ENCODE measurements at regions not wholly inside any gene's neighbourhood (a gene's known extent, or its start where the extent isn't known, plus 50 kb on each side); places are given as distances from the start of the nearest gene placed in this dataset.

- H4K20me1 ChIP-seq (ENCODE audit: insufficient read depth) = no peaks in the 10 kb centered on the region
- TF ChIP-seq EP300 (conservative IDR thresholded peaks at IDR 0.05; ENCODE audit: poor library complexity, severe bottlenecking) = peak; percentile 88
- no peak for TF ChIP-seq EZH2 (IDR thresholded peaks at IDR 0.05; ENCODE audit: borderline replicate concordance, insufficient read depth, low read length, poor library complexity, severe bottlenecking)
- no peak for TF ChIP-seq TAF1 (IDR thresholded peaks at IDR 0.05; ENCODE audit: low read depth)
- TF ChIP-seq POLR2AphosphoS5 (IDR thresholded peaks at IDR 0.05) = peak; percentile 71
Observed at GRCh38 chr2:6215053-6215452, 522.9 kb downstream of the SOX11 start.

GRCh38 chr2:6216234-6216633 is 524.0 kb downstream of the SOX11 start:
- no peaks in the 10 kb centered on the region for H3K9me2 ChIP-seq (ENCODE audit: insufficient read depth, low read length)
- no peak for TF ChIP-seq CTCF (IDR thresholded peaks at IDR 0.05; ENCODE audit: poor library complexity, severe bottlenecking)
- TF ChIP-seq REST (IDR thresholded peaks at IDR 0.05; ENCODE audit: borderline replicate concordance) = no peak
- H2AFZ ChIP-seq (ENCODE audit: low read depth, low read length) = no peak overlapping the region
- no peaks in the 10 kb centered on the region for H4K20me1 ChIP-seq (ENCODE audit: insufficient read depth)
- no peak overlapping the region for H3K4me2 ChIP-seq (ENCODE audit: low read length)
- no peaks in the 10 kb centered on the region for H3K36me3 ChIP-seq (ENCODE audit: insufficient read depth, low read length)
- H3K4me3 ChIP-seq (ENCODE audit: low read length) = no peak overlapping the region
- no peaks in the 10 kb centered on the region for H3K9me3 ChIP-seq (ENCODE audit: low read length)
- no peaks in the 10 kb centered on the region for H3F3A ChIP-seq (ENCODE audit: insufficient read depth, low read length, poor library complexity, severe bottlenecking)
- no peaks in the 10 kb centered on the region for H3K79me2 ChIP-seq (replicated peaks; ENCODE audit: insufficient read depth, low read length)
- H3K27ac ChIP-seq (ENCODE audit: low read length) = no peak overlapping the region
- H3K27me3 ChIP-seq (ENCODE audit: insufficient read depth, low read depth, low read length) = no peaks in the 10 kb centered on the region
- no peak overlapping the region for H3K9ac ChIP-seq (ENCODE audit: low read length)

More at GRCh38 chr2:6215053-6215452, 522.9 kb downstream of the SOX11 start:
- no peak overlapping the region for H2AFZ ChIP-seq (ENCODE audit: low read depth, low read length)
- peak overlapping the region; percentile 79 for H3K27ac ChIP-seq (ENCODE audit: low read length)
- no peaks in the 10 kb centered on the region for H3K36me3 ChIP-seq (ENCODE audit: insufficient read depth, low read length)
- H3K4me2 ChIP-seq (ENCODE audit: low read length) = peak overlapping the region; percentile 31
- H3K9me2 ChIP-seq (ENCODE audit: insufficient read depth, low read length) = no peaks in the 10 kb centered on the region
- no peaks in the 10 kb centered on the region for H3K79me2 ChIP-seq (replicated peaks; ENCODE audit: insufficient read depth, low read length)
- no peaks in the 10 kb centered on the region for H3F3A ChIP-seq (ENCODE audit: insufficient read depth, low read length, poor library complexity, severe bottlenecking)
- H3K9me3 ChIP-seq (ENCODE audit: low read length) = no peaks in the 10 kb centered on the region
- H3K9ac ChIP-seq (ENCODE audit: low read length) = peak overlapping the region; percentile 26
- H3K4me3 ChIP-seq (ENCODE audit: low read length) = no peak overlapping the region
- no peaks in the 10 kb centered on the region for H3K27me3 ChIP-seq (ENCODE audit: insufficient read depth, low read depth, low read length)

- Histone ChIP-seq H2AFZ (ENCODE audit: low read depth, low read length) (no peak overlapping the region), H3K27me3 (ENCODE audit: insufficient read depth, low read depth, low read length) (no peaks in the 10 kb centered on the region), H3K27ac (ENCODE audit: low read length) (no peak overlapping the region), H3F3A (ENCODE audit: insufficient read depth, low read length, poor library complexity, severe bottlenecking) (no peaks in the 10 kb centered on the region), H3K9ac (ENCODE audit: low read length) (no peak overlapping the region), H3K9me3 (ENCODE audit: low read length) (no peaks in the 10 kb centered on the region), H3K9me2 (ENCODE audit: insufficient read depth, low read length) (no peaks in the 10 kb centered on the region), H3K79me2 (replicated peaks; ENCODE audit: insufficient read depth, low read length) (no peaks in the 10 kb centered on the region), H3K36me3 (ENCODE audit: insufficient read depth, low read length) (no peaks in the 10 kb centered on the region), H4K20me1 (ENCODE audit: insufficient read depth) (no peaks in the 10 kb centered on the region), H3K4me3 (ENCODE audit: low read length) (no peak overlapping the region), H3K4me2 (ENCODE audit: low read length) (no peak overlapping the region)
- TF ChIP-seq RAD21 (conservative IDR thresholded peaks at IDR 0.05) = no peak
- TF ChIP-seq REST (IDR thresholded peaks at IDR 0.05; ENCODE audit: borderline replicate concordance) = no peak
- TF ChIP-seq TAF1 (IDR thresholded peaks at IDR 0.05; ENCODE audit: low read depth) = no peak
- no peak for TF ChIP-seq MXI1 (conservative IDR thresholded peaks at IDR 0.05; ENCODE audit: poor library complexity, severe bottlenecking)
- TF ChIP-seq SMC3 (conservative IDR thresholded peaks at IDR 0.05; ENCODE audit: poor library complexity) = no peak
- no peak for TF ChIP-seq EP300 (conservative IDR thresholded peaks at IDR 0.05; ENCODE audit: poor library complexity, severe bottlenecking)
- no peak for TF ChIP-seq POLR2AphosphoS5 (IDR thresholded peaks at IDR 0.05)
- TF ChIP-seq CTCF (IDR thresholded peaks at IDR 0.05; ENCODE audit: poor library complexity, severe bottlenecking) = no peak
- TF ChIP-seq EZH2 (IDR thresholded peaks at IDR 0.05; ENCODE audit: borderline replicate concordance, insufficient read depth, low read length, poor library complexity, severe bottlenecking) = no peak
Observed at GRCh38 chr2:6218926-6219325, 526.7 kb downstream of the SOX11 start.

Measured in neural cell (in vitro differentiated cells).